CD14-positive monocyte (primary cell): ENCODE measurements at regions not wholly inside any gene's neighbourhood (a gene's known extent, or its start where the extent isn't known, plus 50 kb on each side); places are given as distances from the start of the nearest gene placed in this dataset.

Source experiments
- DNase-seq, 3 donors: peaks; one replicate each; pipeline ENCODE4 v3.0.0-alpha.2; 2011 to 2022
- H2AFZ ChIP-seq: 2 replicates; pipeline ENCODE4 v1.6.0; 2012; ENCODE audit warnings: mild to moderate bottlenecking, low read depth, low read length, inconsistent platforms; ENCODE audit not compliant: insufficient read depth, poor library complexity, severe bottlenecking
- H3K27ac ChIP-seq, 2 donors: 1 replicate in 1 of 2; 2 replicates in 1 of 2; pipeline ENCODE4 v1.5.1; 2012 to 2013; ENCODE audit warnings: low read length in 2 of 2, control low read depth in 1 of 2, inconsistent platforms in 1 of 2, low read depth in 1 of 2, mild to moderate bottlenecking in 1 of 2
- H3K27me3 ChIP-seq, 2 donors: one replicate each; pipeline versions ENCODE4 v1.6.0 to v1.6.1; 2011 to 2013; ENCODE audit warnings: low read length in 2 of 2; ENCODE audit not compliant: control insufficient read depth in 2 of 2, insufficient read depth in 2 of 2
- H3K36me3 ChIP-seq, 2 donors: replicated peaks in 1 of 2; 1 replicate in 1 of 2; 2 replicates in 1 of 2; pipeline versions ENCODE4 v1.5.1 to v1.6.1; 2012 to 2013; ENCODE audit warnings: low read length in 2 of 2, control low read depth in 1 of 2, inconsistent platforms in 1 of 2, mild to moderate bottlenecking in 1 of 2; ENCODE audit not compliant: insufficient read depth in 2 of 2, control insufficient read depth in 1 of 2
- H3K4me1 ChIP-seq, 2 donors: 1 replicate in 1 of 2; 2 replicates in 1 of 2; pipeline versions ENCODE4 v1.5.1 to v1.6.1; 2012 to 2013; ENCODE audit warnings: low read length in 2 of 2, control low read depth in 1 of 2, inconsistent platforms in 1 of 2, mild to moderate bottlenecking in 1 of 2, moderate library complexity in 1 of 2; ENCODE audit not compliant: insufficient read depth in 2 of 2, control insufficient read depth in 1 of 2
- H3K4me2 ChIP-seq: replicated peaks from 2 replicates; pipeline ENCODE3; 2012; ENCODE audit warnings: low read length, moderate library complexity, mild to moderate bottlenecking; ENCODE audit not compliant: poor library complexity, severe bottlenecking; ENCODE audit errors: extremely low read depth
- H3K4me3 ChIP-seq, 3 experiments: fragments of 200-600 bp in 1 of 3; sonication (generic) in 1 of 3; replicated peaks in 1 of 3; 1 replicate in 2 of 3; 2 replicates in 1 of 3; pipeline ENCODE4 v1.5.1; 2011 to 2013; ENCODE audit warnings: low read length in 3 of 3, mild to moderate bottlenecking in 3 of 3, control low read depth in 2 of 3, low read depth in 2 of 3, inconsistent platforms in 1 of 3, moderate library complexity in 1 of 3
- H3K79me2 ChIP-seq: 2 replicates; pipeline ENCODE4 v1.6.0; 2012; ENCODE audit warnings: mild to moderate bottlenecking, control low read depth, inconsistent platforms, low read length, moderate library complexity; ENCODE audit not compliant: insufficient read depth
- H3K9ac ChIP-seq: 2 replicates; pipeline ENCODE4 v1.6.0; 2017; ENCODE audit warnings: low read length, mild to moderate bottlenecking; ENCODE audit not compliant: insufficient read depth, poor library complexity, severe bottlenecking
- H3K9me3 ChIP-seq, 2 donors: replicated peaks in 1 of 2; 1 replicate in 1 of 2; 2 replicates in 1 of 2; pipeline versions ENCODE4 v1.5.1 to v1.6.1; 2012 to 2013; ENCODE audit warnings: low read length in 2 of 2, control low read depth in 1 of 2; ENCODE audit not compliant: control insufficient read depth in 1 of 2, insufficient read depth in 1 of 2
- H4K20me1 ChIP-seq: 2 replicates; pipeline ENCODE4 v1.6.0; 2012; ENCODE audit warnings: mild to moderate bottlenecking, low read length, control low read depth, moderate library complexity; ENCODE audit not compliant: insufficient read depth
- H3K27ac Mint-ChIP-seq, 7 donors: one replicate each; pipeline ENCODE4 v1.8.0; 2020; ENCODE audit warnings: mild to moderate bottlenecking in 7 of 7, mixed read lengths in 7 of 7, moderate library complexity in 6 of 7, inconsistent platforms in 2 of 7
- H3K27me3 Mint-ChIP-seq, 3 donors: one replicate each; pipeline ENCODE4 v1.8.0; 2021 to 2022; ENCODE audit warnings: low read depth in 3 of 3, mild to moderate bottlenecking in 3 of 3, mixed read lengths in 3 of 3, moderate library complexity in 3 of 3, inconsistent platforms in 1 of 3
- H3K36me3 Mint-ChIP-seq, 2 donors: one replicate each; pipeline ENCODE4 v1.8.0; 2020; ENCODE audit warnings: mixed read lengths in 2 of 2, inconsistent platforms in 1 of 2, mild to moderate bottlenecking in 1 of 2
- H3K4me1 Mint-ChIP-seq: one replicate; pipeline ENCODE4 v1.8.0; 2020; ENCODE audit warnings: mild to moderate bottlenecking, mixed read lengths
- H3K4me3 Mint-ChIP-seq, 2 donors: one replicate each; pipeline ENCODE4 v1.8.0; 2020; ENCODE audit warnings: mild to moderate bottlenecking in 2 of 2, mixed read lengths in 2 of 2, moderate library complexity in 1 of 2
- H3K9me3 Mint-ChIP-seq, 7 donors: one replicate each; pipeline ENCODE4 v1.8.0; 2020 to 2022; ENCODE audit warnings: mixed read lengths in 7 of 7, mild to moderate bottlenecking in 6 of 7, moderate library complexity in 6 of 7, inconsistent platforms in 2 of 7
- CTCF ChIP-seq: fragments of 200-600 bp; IDR thresholded peaks from one replicate; pipeline ENCODE4 v1.8.0; 2022; ENCODE audit warnings: antibody characterized with exemption, mild to moderate bottlenecking
- WGBS: methylation state at CpG from one replicate; pipeline ENCODE4 v1.1.5; 2013; ENCODE audit warnings: missing lambda C conversion rate; ENCODE audit not compliant: insufficient coverage; 5-methylcytosine and 5-hydroxymethylcytosine counted together
- intact Hi-C, 2 donors: fragments of 100-400 bp; cut with micrococcal nuclease; formaldehyde crosslinking; loops; one replicate each; pipeline versions ENCODE4 v1.15.0 to v1.15.1; 2023

GRCh38 chr2:139162957-139163356 lies 382.8 kb upstream of the NXPH2 start:
- no peaks in the 10 kb centered on the region for H3K4me1 Mint-ChIP-seq
- Histone ChIP-seq H3K79me2 (no peaks in the 10 kb centered on the region), H3K4me3 (no peak overlapping the region), H3K27me3 (no peaks in the 10 kb centered on the region), H3K36me3 (no peaks in the 10 kb centered on the region), H3K4me2 (no peak overlapping the region), H3K9me3 (peaks cover 0 to 5% of the 10 kb centered on the region in 2 donors), H3K27ac (no peak overlapping the region), H2AFZ (no peak overlapping the region), H3K4me1 (no peaks in the 10 kb centered on the region), H4K20me1 (no peaks in the 10 kb centered on the region), H3K9ac (no peak overlapping the region)
- no peaks in the 10 kb centered on the region for H3K36me3 Mint-ChIP-seq
- TF ChIP-seq CTCF, result no peak
- no peak overlapping the region for H3K4me3 Mint-ChIP-seq
- intact Hi-C loops, result no loop called here
- H3K27ac Mint-ChIP-seq, result no peak overlapping the region
- no peak for DNase-seq
- H3K27me3 Mint-ChIP-seq, result no peaks in the 10 kb centered on the region
- peaks cover 0 to 3% (median 0%) of the 10 kb centered on the region in 7 donors for H3K9me3 Mint-ChIP-seq
- no CpG with 5 or more reads among the region's 1 CpG for WGBS

GRCh38 chr2:139162456-139162855 lies 382.3 kb upstream of the NXPH2 start:
- Mint-ChIP-seq H3K4me3 (no peak overlapping the region), H3K27me3 (no peaks in the 10 kb centered on the region), H3K27ac (no peak overlapping the region), H3K36me3 (no peaks in the 10 kb centered on the region), H3K4me1 (no peaks in the 10 kb centered on the region), H3K9me3 (peaks cover 0 to 3% (median 0%) of the 10 kb centered on the region in 7 donors)
- Histone ChIP-seq H3K9ac (no peak overlapping the region), H3K79me2 (no peaks in the 10 kb centered on the region), H3K4me2 (no peak overlapping the region), H3K4me3 (no peak overlapping the region), H3K27ac (no peak overlapping the region), H3K9me3 (peaks cover 0 to 5% of the 10 kb centered on the region in 2 donors), H2AFZ (no peak overlapping the region), H3K4me1 (no peaks in the 10 kb centered on the region), H4K20me1 (no peaks in the 10 kb centered on the region), H3K27me3 (no peaks in the 10 kb centered on the region), H3K36me3 (no peaks in the 10 kb centered on the region)
- TF ChIP-seq CTCF, result no peak
- intact Hi-C loops, result no loop called here
- DNase-seq, result no peak
- WGBS, result 100% methylated on average over 1 of the region's 2 CpGs
